IMR-90 (cell line): ENCODE measurements at regions not wholly inside any gene's neighbourhood (a gene's known extent, or its start where the extent isn't known, plus 50 kb on each side); places are given as distances from the start of the nearest gene placed in this dataset.

Experiments used
- ATAC-seq: fragments of 200-7000 bp; cut with Tn5 transposase; 2 replicates; pipeline ENCODE4 v1.9.1; 2020; ENCODE audit warnings: low read depth, mild to moderate bottlenecking, moderate library complexity
- BruUV-seq: library from RNA; stranded (reverse); fragments of 400-500 nt; replicated peaks from 2 replicates; lab custom pipeline; 2021; lab: Mats Ljungman, UMichigan
- CTCF ChIA-PET: fragments of 300-600 bp; formaldehyde crosslinking; extraction: SDS; loops from one replicate; lab custom pipeline; 2021; ENCODE audit warnings: antibody characterized with exemption; lab: Yijun Ruan, JAX
- POLR2A ChIA-PET: fragments of 300-600 bp; sonication (Branson Sonifier 250); formaldehyde crosslinking; loops from one replicate; lab custom pipeline; 2022; ENCODE audit warnings: antibody characterized with exemption; ENCODE audit not compliant: unreplicated experiment; lab: Charles Lee
- DNase-seq: peaks from one replicate; pipeline ENCODE4 v3.0.0; 2013
- H2AFZ ChIP-seq: replicated peaks from 2 replicates; pipeline ENCODE3; 2013; ENCODE audit warnings: low read length, mild to moderate bottlenecking; ENCODE audit not compliant: poor library complexity
- H2AK5ac ChIP-seq: 2 replicates; pipeline ENCODE4 v1.6.1; 2013; ENCODE audit warnings: low read depth, low read length, inconsistent platforms
- H2AK9ac ChIP-seq: replicated peaks from 2 replicates; pipeline ENCODE3; 2013; ENCODE audit warnings: mild to moderate bottlenecking, low read depth, low read length, moderate library complexity; ENCODE audit not compliant: poor library complexity
- H2BK120ac ChIP-seq: 2 replicates; pipeline ENCODE4 v1.6.1; 2013; ENCODE audit warnings: low read depth, low read length, inconsistent platforms
- H2BK15ac ChIP-seq: 3 replicates; pipeline ENCODE4 v1.6.1; 2013; ENCODE audit warnings: low read depth, low read length, inconsistent platforms
- H2BK20ac ChIP-seq: 2 replicates; pipeline ENCODE4 v1.6.1; 2013; ENCODE audit warnings: low read depth, mild to moderate bottlenecking, inconsistent platforms, low read length, moderate library complexity
- H2BK5ac ChIP-seq: 2 replicates; pipeline ENCODE4 v1.6.1; 2013; ENCODE audit warnings: mild to moderate bottlenecking, low read depth, low read length, inconsistent platforms; ENCODE audit not compliant: poor library complexity, severe bottlenecking
- H3K14ac ChIP-seq: replicated peaks from 2 replicates; pipeline ENCODE4 v1.6.1; 2013; ENCODE audit warnings: low read depth, low read length, inconsistent platforms
- H3K18ac ChIP-seq: 2 replicates; pipeline ENCODE4 v1.6.1; 2013; ENCODE audit warnings: low read depth, low read length, control low read depth
- H3K23ac ChIP-seq: 2 replicates; pipeline ENCODE4 v1.6.1; 2013; ENCODE audit warnings: low read depth, low read length, inconsistent platforms
- H3K27ac ChIP-seq: 2 replicates; pipeline ENCODE4 v1.5.1; 2013; ENCODE audit warnings: mild to moderate bottlenecking, control low read depth, low read length; ENCODE audit not compliant: insufficient read depth
- H3K27me3 ChIP-seq: 2 replicates; pipeline ENCODE4 v1.6.1; 2013; ENCODE audit warnings: low read length; ENCODE audit not compliant: control insufficient read depth, insufficient read depth
- H3K36me3 ChIP-seq: 2 replicates; pipeline ENCODE4 v1.6.1; 2013; ENCODE audit warnings: low read length, mixed read lengths; ENCODE audit not compliant: control insufficient read depth, insufficient read depth
- H3K4ac ChIP-seq: 2 replicates; pipeline ENCODE4 v1.6.1; 2013; ENCODE audit warnings: low read depth, low read length, inconsistent platforms
- H3K4me1 ChIP-seq: 2 replicates; pipeline ENCODE4 v1.6.1; 2013; ENCODE audit warnings: low read length, mixed read lengths; ENCODE audit not compliant: control insufficient read depth, insufficient read depth
- H3K4me2 ChIP-seq: 2 replicates; pipeline ENCODE4 v1.6.1; 2013; ENCODE audit warnings: low read depth, mild to moderate bottlenecking, control low read depth, low read length, moderate library complexity
- H3K4me3 ChIP-seq: 2 replicates; pipeline ENCODE4 v1.5.1; 2013; ENCODE audit warnings: low read depth, mild to moderate bottlenecking, control low read depth, low read length, moderate library complexity; ENCODE audit not compliant: insufficient read depth
- H3K56ac ChIP-seq: 2 replicates; pipeline ENCODE4 v1.6.1; 2013; ENCODE audit warnings: low read length, inconsistent platforms; ENCODE audit not compliant: insufficient read depth; ENCODE audit errors: extremely low read depth
- H3K79me1 ChIP-seq, 2 experiments: 2 replicates each; pipeline ENCODE4 v1.6.1; 2013; ENCODE audit warnings: low read length in 2 of 2, inconsistent platforms in 1 of 2, low read depth in 1 of 2
- H3K9ac ChIP-seq: 2 replicates; pipeline ENCODE4 v1.6.1; 2013; ENCODE audit warnings: low read depth, low read length, control low read depth
- H3K9me1 ChIP-seq: 2 replicates; pipeline ENCODE4 v1.6.1; 2013; ENCODE audit warnings: low read length, inconsistent platforms; ENCODE audit not compliant: insufficient read depth
- H3K9me3 ChIP-seq: 2 replicates; pipeline ENCODE4 v1.6.1; 2013; ENCODE audit warnings: low read length; ENCODE audit not compliant: control insufficient read depth, insufficient read depth
- H4K20me1 ChIP-seq: 2 replicates; pipeline ENCODE4 v1.6.1; 2013; ENCODE audit warnings: low read length, inconsistent platforms; ENCODE audit not compliant: insufficient read depth
- H4K5ac ChIP-seq: 2 replicates; pipeline ENCODE4 v1.6.1; 2013; ENCODE audit warnings: mild to moderate bottlenecking, low read depth, low read length, control low read depth
- H4K8ac ChIP-seq, 2 experiments: 2 replicates each; pipeline ENCODE4 v1.6.1; 2013; ENCODE audit warnings: low read depth in 2 of 2, low read length in 2 of 2, control low read depth in 1 of 2, inconsistent platforms in 1 of 2
- H4K91ac ChIP-seq: 2 replicates; pipeline ENCODE4 v1.6.1; 2013; ENCODE audit warnings: low read depth, low read length, inconsistent platforms; ENCODE audit not compliant: insufficient read depth
- BHLHE40 ChIP-seq: fragments of 150-350 bp; IDR thresholded peaks from 2 replicates; pipeline ENCODE4 v1.6.1; 2016; ENCODE audit warnings: mild to moderate bottlenecking, low read depth, low read length
- CEBPB ChIP-seq: IDR thresholded peaks from 2 replicates; pipeline ENCODE4 v1.6.1; 2012; ENCODE audit warnings: low read depth, low read length, improper control_type of control experiment
- CHD1 ChIP-seq: IDR thresholded peaks from 2 replicates; pipeline ENCODE4 v1.6.1; 2012; ENCODE audit warnings: low read depth, low read length, improper control_type of control experiment
- CTCF ChIP-seq: conservative IDR thresholded peaks from 2 replicates; pipeline ENCODE4 v1.5.1; 2012; ENCODE audit warnings: mild to moderate bottlenecking, low read depth, low read length, improper control_type of control experiment
- ELK1 ChIP-seq: fragments of 150-350 bp; IDR thresholded peaks from 2 replicates; pipeline ENCODE4 v1.6.1; 2016; ENCODE audit warnings: low read depth, mild to moderate bottlenecking, low read length, moderate library complexity, borderline replicate concordance
- FOS ChIP-seq: fragments of 150-350 bp; IDR thresholded peaks from 2 replicates; pipeline ENCODE4 v1.6.1; 2016; ENCODE audit warnings: low read depth, low read length
- MAFK ChIP-seq: IDR thresholded peaks from 2 replicates; pipeline ENCODE4 v1.6.1; 2012; ENCODE audit warnings: low read depth, low read length, improper control_type of control experiment
- MAZ ChIP-seq: IDR thresholded peaks from 2 replicates; pipeline ENCODE4 v1.6.1; 2012; ENCODE audit warnings: low read depth, mild to moderate bottlenecking, low read length, improper control_type of control experiment, moderate library complexity, borderline replicate concordance
- MXI1 ChIP-seq: IDR thresholded peaks from 2 replicates; pipeline ENCODE4 v1.6.1; 2012; ENCODE audit warnings: low read depth, mild to moderate bottlenecking, low read length, moderate library complexity, borderline replicate concordance
- NFE2L2 ChIP-seq: fragments of 150-350 bp; IDR thresholded peaks from 2 replicates; pipeline ENCODE4 v1.6.1; 2016; ENCODE audit warnings: low read depth, mild to moderate bottlenecking, low read length
- POLR2A ChIP-seq: IDR thresholded peaks from 2 replicates; pipeline ENCODE4 v1.6.1; 2012; ENCODE audit warnings: mild to moderate bottlenecking, low read depth, low read length
- RAD21 ChIP-seq: IDR thresholded peaks from 2 replicates; pipeline ENCODE4 v1.6.1; 2012; ENCODE audit warnings: low read length, improper control_type of control experiment
- RCOR1 ChIP-seq: IDR thresholded peaks from 2 replicates; pipeline ENCODE4 v1.6.1; 2012; ENCODE audit warnings: mild to moderate bottlenecking, low read length, improper control_type of control experiment; ENCODE audit not compliant: insufficient replicate concordance
- RFX5 ChIP-seq: IDR thresholded peaks from 2 replicates; pipeline ENCODE4 v1.8.0; 2012; ENCODE audit warnings: low read depth, mild to moderate bottlenecking, low read length, moderate library complexity
- SMC3 ChIP-seq: fragments of 150-350 bp; IDR thresholded peaks from 2 replicates; pipeline ENCODE4 v1.6.1; 2016; ENCODE audit warnings: low read depth, mild to moderate bottlenecking, antibody characterized with exemption, low read length, moderate library complexity
- USF2 ChIP-seq: fragments of 150-350 bp; IDR thresholded peaks from 2 replicates; pipeline ENCODE4 v1.6.1; 2017; ENCODE audit warnings: mild to moderate bottlenecking, antibody characterized with exemption, low read length, low read depth
- dilution Hi-C: fragments of 300-500 bp; cut with HindIII; formaldehyde crosslinking; loops from one replicate; pipeline ENCODE4 v1.14.3; 2018; ENCODE audit warnings: low sequenced_read_pairs; ENCODE audit not compliant: unreplicated experiment
- in situ Hi-C: fragments of 300-500 bp; cut with MboI; formaldehyde crosslinking; loops from 3 replicates; pipeline ENCODE4 v1.14.3; 2019; ENCODE audit warnings: low sequenced_read_pairs, inconsistent platforms, mixed read lengths
- intact Hi-C: fragments of 100-400 bp; cut with micrococcal nuclease; formaldehyde crosslinking; loops from 2 replicates; pipeline ENCODE4 v1.10.0; 2022

- Histone ChIP-seq H3K56ac (no peak overlapping the region), H4K91ac (no peak overlapping the region), H4K20me1 (no peaks in the 10 kb centered on the region), H2BK5ac (no peak overlapping the region), H2AK5ac (no peak overlapping the region), H2BK120ac (no peak overlapping the region), H3K23ac (no peak overlapping the region), H3K27ac (no peak overlapping the region), H2BK15ac (no peak overlapping the region), H3K4me1 (no peaks in the 10 kb centered on the region), H3K36me3 (no peaks in the 10 kb centered on the region), H3K9ac (no peak overlapping the region), H3K14ac (no peak overlapping the region), H4K8ac (no peak overlapping the region), H4K5ac (no peak overlapping the region), H3K9me1 (no peaks in the 10 kb centered on the region), H2BK20ac (no peak overlapping the region), H2AK9ac (no peak overlapping the region), H2AFZ (no peak overlapping the region), H3K79me1 (no peaks in the 10 kb centered on the region), H3K27me3 (no peaks in the 10 kb centered on the region), H3K4me2 (no peak overlapping the region), H3K18ac (no peak overlapping the region), H3K4ac (no peak overlapping the region), H3K4me3 (no peak overlapping the region), H3K9me3 (no peaks in the 10 kb centered on the region)
- in situ Hi-C loops: no loop called here
- dilution Hi-C loops: no loop called here
- DNase-seq (no peak), ATAC-seq (0 out of 2 replicates have a peak, but pooled peaks have one; percentile 17)
- no TSS peak for BruUV-seq
- POLR2A ChIA-PET: no interaction called here
- CTCF ChIA-PET: no interaction called here
- TF ChIP-seq NFE2L2: no peak
- TF ChIP-seq RCOR1: no peak
- no peak for TF ChIP-seq ELK1
- no peak for TF ChIP-seq MAZ
- no peak for TF ChIP-seq POLR2A
- TF ChIP-seq SMC3: no peak
- no peak for TF ChIP-seq MXI1
- TF ChIP-seq CEBPB: no peak
- TF ChIP-seq MAFK: no peak
- no peak for TF ChIP-seq USF2
- TF ChIP-seq RAD21: no peak
- TF ChIP-seq RFX5: no peak
- TF ChIP-seq CTCF: no peak
- TF ChIP-seq BHLHE40: no peak
- no peak for TF ChIP-seq CHD1
- no peak for TF ChIP-seq FOS
- intact Hi-C loops: no loop called here
These were observed 1304.4 kb downstream of the MAT2B start for GRCh38 chr5:164809821-164810220.
